ENCODE measurements at regions not wholly inside any gene's neighbourhood (a gene's known extent, or its start where the extent isn't known, plus 50 kb on each side); places are given as distances from the start of the nearest gene placed in this dataset.
"Not testable (repeated sequence)": the region's sequence is repeated elsewhere in the genome, so short reads cannot be mapped to it uniquely, and the experiment has no call there.

- Histone ChIP-seq H3K36me3 (no peaks in the 10 kb centered on the region), H3K27me3 (no peaks in the 10 kb centered on the region), H3K9me3 (no peaks in the 10 kb centered on the region; the same call in 1 of the 2 replicates), H3K4me1 (peaks cover 9% of the 10 kb centered on the region), H3K4me3 (ENCODE audit: low read depth, low read length) (no peak overlapping the region)
- TF ChIP-seq CTCF (IDR thresholded peaks at IDR 0.05; ENCODE audit: low read depth, low read length): no peak
- DNase-seq: no peak
Observed at GRCh38 chr7:106560482-106560881, 100.5 kb downstream of the CCDC71L start.

- H3K4me3 ChIP-seq (ENCODE audit: low read depth, low read length); DNase-seq; H3K27me3 ChIP-seq; H3K9me3 ChIP-seq; H3K4me1 ChIP-seq; H3K36me3 ChIP-seq: not testable (repeated sequence)
Observed at GRCh38 chr7:106556244-106556643, 104.7 kb downstream of the CCDC71L start.

- H3K27me3 ChIP-seq; DNase-seq; H3K4me1 ChIP-seq; H3K4me3 ChIP-seq (ENCODE audit: low read depth, low read length); H3K9me3 ChIP-seq; H3K36me3 ChIP-seq: not testable (repeated sequence)
Observed at GRCh38 chr7:106554623-106555022, 106.3 kb downstream of the CCDC71L start.

- no peak for TF ChIP-seq CTCF (IDR thresholded peaks at IDR 0.05; ENCODE audit: low read depth, low read length)
- Histone ChIP-seq H3K27me3 (no peaks in the 10 kb centered on the region), H3K4me1 (no peaks in the 10 kb centered on the region), H3K36me3 (no peaks in the 10 kb centered on the region), H3K4me3 (ENCODE audit: low read depth, low read length) (no peak overlapping the region), H3K9me3 (no peaks in the 10 kb centered on the region; the same call in 1 of the 2 replicates)
- DNase-seq: no peak
Observed at GRCh38 chr7:106553446-106553836, 107.5 kb downstream of the CCDC71L start.

- Histone ChIP-seq H3K4me1 (no peaks in the 10 kb centered on the region), H3K9me3 (no peaks in the 10 kb centered on the region), H3K27me3 (no peaks in the 10 kb centered on the region), H3K36me3 (no peaks in the 10 kb centered on the region), H3K4me3 (ENCODE audit: low read depth, low read length) (no peak overlapping the region)
- no peak for TF ChIP-seq CTCF (IDR thresholded peaks at IDR 0.05; ENCODE audit: low read depth, low read length)
- DNase-seq: no peak
Observed at GRCh38 chr7:106552645-106553445, 108.1 kb downstream of the CCDC71L start.

GRCh38 chr7:106551936-106552335 is 109.0 kb downstream of the CCDC71L start:
- Histone ChIP-seq H3K36me3 (no peaks in the 10 kb centered on the region), H3K9me3 (no peaks in the 10 kb centered on the region), H3K4me3 (ENCODE audit: low read depth, low read length) (no peak overlapping the region), H3K4me1 (no peaks in the 10 kb centered on the region), H3K27me3 (no peaks in the 10 kb centered on the region)
- no peak for DNase-seq
- no peak for TF ChIP-seq CTCF (IDR thresholded peaks at IDR 0.05; ENCODE audit: low read depth, low read length)

- no peak for DNase-seq
- no peak overlapping the region for H3K4me3 ChIP-seq (ENCODE audit: low read depth, low read length)
- no peaks in the 10 kb centered on the region for H3K4me1 ChIP-seq
- H3K9me3 ChIP-seq: no peaks in the 10 kb centered on the region
- no peaks in the 10 kb centered on the region for H3K36me3 ChIP-seq
- TF ChIP-seq CTCF (IDR thresholded peaks at IDR 0.05; ENCODE audit: low read depth, low read length): no peak
- no peaks in the 10 kb centered on the region for H3K27me3 ChIP-seq
Observed at GRCh38 chr7:106548491-106548890, 112.5 kb downstream of the CCDC71L start.
